ENCODE measurements at regions not wholly inside any gene's neighbourhood (a gene's known extent, or its start where the extent isn't known, plus 50 kb on each side); places are given as distances from the start of the nearest gene placed in this dataset.

DNA sequence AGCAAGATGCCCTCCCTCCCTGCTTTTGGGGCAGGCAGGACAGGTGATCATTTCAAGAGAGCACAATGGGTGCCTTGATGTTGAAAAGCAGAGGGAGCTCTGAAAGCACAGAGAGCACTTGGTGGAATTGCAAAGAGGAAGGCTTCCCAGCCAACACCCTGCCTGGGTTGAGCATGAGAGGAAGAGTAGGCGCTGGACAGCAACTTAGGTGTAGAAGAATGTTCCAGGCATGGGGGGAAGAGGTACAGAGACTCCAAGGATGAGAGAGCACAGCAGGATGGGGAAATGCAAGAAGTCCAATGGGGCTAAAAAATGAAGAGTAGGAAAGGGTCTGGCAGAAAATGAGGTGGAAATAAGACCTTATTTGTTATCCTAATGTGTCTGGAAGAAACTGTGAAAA lies 144.8 kb downstream of the TRIM36 start:
- no peaks in the 10 kb centered on the region for H3K27me3 ChIP-seq (ENCODE audit: control insufficient read depth, extremely low read depth, insufficient read depth, low read length)

GRCh38 chr5:115022303-115022702 lies 147.4 kb downstream of the TRIM36 start:
- no peak for FAIRE-seq
- Histone ChIP-seq H3K27me3 (ENCODE audit: control insufficient read depth, extremely low read depth, insufficient read depth, low read length) (no peaks in the 10 kb centered on the region), H3K4me1 (ENCODE audit: control insufficient read depth, extremely low read depth, insufficient read depth, low read length) (no peaks in the 10 kb centered on the region), H2AFZ (ENCODE audit: control insufficient read depth, low read length) (no peak overlapping the region), H3K9me1 (ENCODE audit: control insufficient read depth, extremely low read depth, insufficient read depth, low read length) (no peaks in the 10 kb centered on the region), H3K4me3 (ENCODE audit: control insufficient read depth in 2 of 3, extremely low read depth in 1 of 3, insufficient read depth in 2 of 3, low read depth in 1 of 3, low read length in 3 of 3) (no peak overlapping the region), H3K9ac (ENCODE audit: control insufficient read depth, extremely low read depth, insufficient read depth, low read length) (no peak overlapping the region), H4K20me1 (ENCODE audit: control insufficient read depth, extremely low read depth, insufficient read depth, low read length) (no peaks in the 10 kb centered on the region), H3K4me2 (ENCODE audit: control insufficient read depth, extremely low read depth, insufficient read depth, low read depth, low read length) (no peak overlapping the region), H3K9me3 (ENCODE audit: control insufficient read depth, low read depth, low read length) (no peaks in the 10 kb centered on the region), H3K27ac (ENCODE audit: control insufficient read depth, insufficient read depth, low read length) (no peak overlapping the region), H3K79me2 (ENCODE audit: control insufficient read depth, insufficient read depth, low read length) (no peaks in the 10 kb centered on the region), H3K36me3 (ENCODE audit: control insufficient read depth in 2 of 2, extremely low read depth in 1 of 2, insufficient read depth in 2 of 2, low read length in 2 of 2) (no peaks in the 10 kb centered on the region)
- DNase-seq (ENCODE audit: low read depth, low spot score): no peak
- TF ChIP-seq CTCF (optimal IDR thresholded peaks at IDR 0.05 in 1 of 3, IDR thresholded peaks at IDR 0.05 in 1 of 3, conservative IDR thresholded peaks at IDR 0.05 in 1 of 3; ENCODE audit: extremely low read depth in 1 of 3, insufficient read depth in 2 of 3, low read length in 3 of 3) (no peak), EZH2 (IDR thresholded peaks at IDR 0.05; ENCODE audit: low read length) (no peak)
- dilution Hi-C loops (cut with MboI; ENCODE audit: extremely low pct_ligation_motif_present, low sequenced_read_pairs): no loop called here

More for the DNA sequence above, 144.8 kb downstream of the TRIM36 start:
- Histone ChIP-seq H3K27ac (ENCODE audit: control insufficient read depth, insufficient read depth, low read length) (no peak overlapping the region), H3K79me2 (ENCODE audit: control insufficient read depth, insufficient read depth, low read length) (no peaks in the 10 kb centered on the region), H4K20me1 (ENCODE audit: control insufficient read depth, extremely low read depth, insufficient read depth, low read length) (no peaks in the 10 kb centered on the region), H3K9me3 (ENCODE audit: control insufficient read depth, low read depth, low read length) (no peaks in the 10 kb centered on the region), H3K9ac (ENCODE audit: control insufficient read depth, extremely low read depth, insufficient read depth, low read length) (no peak overlapping the region), H2AFZ (ENCODE audit: control insufficient read depth, low read length) (no peak overlapping the region), H3K4me2 (ENCODE audit: control insufficient read depth, extremely low read depth, insufficient read depth, low read depth, low read length) (no peak overlapping the region), H3K9me1 (ENCODE audit: control insufficient read depth, extremely low read depth, insufficient read depth, low read length) (no peaks in the 10 kb centered on the region), H3K4me1 (ENCODE audit: control insufficient read depth, extremely low read depth, insufficient read depth, low read length) (no peaks in the 10 kb centered on the region), H3K4me3 (ENCODE audit: control insufficient read depth in 2 of 3, extremely low read depth in 1 of 3, insufficient read depth in 2 of 3, low read depth in 1 of 3, low read length in 3 of 3) (no peak overlapping the region), H3K36me3 (ENCODE audit: control insufficient read depth in 2 of 2, extremely low read depth in 1 of 2, insufficient read depth in 2 of 2, low read length in 2 of 2) (no peaks in the 10 kb centered on the region)
- FAIRE-seq (no peak), DNase-seq (ENCODE audit: low read depth, low spot score) (no peak)
- TF ChIP-seq EZH2 (IDR thresholded peaks at IDR 0.05; ENCODE audit: low read length) (no peak), CTCF (optimal IDR thresholded peaks at IDR 0.05 in 1 of 3, IDR thresholded peaks at IDR 0.05 in 1 of 3, conservative IDR thresholded peaks at IDR 0.05 in 1 of 3; ENCODE audit: extremely low read depth in 1 of 3, insufficient read depth in 2 of 3, low read length in 3 of 3) (no peak)
- dilution Hi-C loops (cut with MboI; ENCODE audit: extremely low pct_ligation_motif_present, low sequenced_read_pairs): no loop called here
